ENCODE measurements at regions not wholly inside any gene's neighbourhood (a gene's known extent, or its start where the extent isn't known, plus 50 kb on each side); places are given as distances from the start of the nearest gene placed in this dataset.

DNA sequence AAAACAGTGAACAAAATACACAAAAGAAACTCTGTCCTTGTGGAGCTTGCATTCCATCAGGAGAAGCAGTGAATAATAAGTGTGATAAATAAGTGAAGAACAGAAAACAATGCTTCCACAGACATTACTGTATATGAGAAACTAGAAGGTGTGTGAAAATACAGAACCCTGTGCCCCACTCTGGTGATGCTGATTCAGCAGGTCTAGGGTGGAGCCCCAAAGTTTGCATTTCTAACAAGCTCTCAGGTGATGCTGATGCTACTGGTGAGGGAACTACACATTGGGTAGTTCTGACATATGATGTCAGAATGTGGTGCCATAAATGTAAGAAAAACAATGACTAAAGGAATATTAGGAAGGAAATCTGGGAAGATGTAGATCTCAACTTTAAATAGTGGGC lies 601.4 kb upstream of the BTBD3 start:
- no peaks in the 10 kb centered on the region for H3K23me2 ChIP-seq (ENCODE audit: low read depth, low read length)
- no peak overlapping the region for H2BK20ac ChIP-seq (ENCODE audit: low read length)
- H3K56ac ChIP-seq (replicated peaks; ENCODE audit: insufficient read length, low read depth, low read length), result no peak overlapping the region
- H4K5ac ChIP-seq (ENCODE audit: insufficient read length, low read depth, low read length), result no peak overlapping the region
- H2BK15ac ChIP-seq (ENCODE audit: low read length), result no peak overlapping the region
- H2BK120ac ChIP-seq (replicated peaks; ENCODE audit: low read depth, low read length), result no peak overlapping the region
- no peak overlapping the region for H4K91ac ChIP-seq (replicated peaks; ENCODE audit: insufficient read length, low read length)
- ChIA-PET POLR2A (ENCODE audit: partially characterized antibody) (no interaction called here), CTCF (ENCODE audit: partially characterized antibody) (no interaction called here)
- no peaks in the 10 kb centered on the region for H3K9me3 ChIP-seq (ENCODE audit: insufficient read depth in 2 of 2, low read depth in 1 of 2, low read length in 1 of 2)
- H4K8ac ChIP-seq (ENCODE audit: extremely low read depth, insufficient read depth, low read length), result no peak overlapping the region
- H3K27me3 ChIP-seq (replicated peaks in 1 of 4; ENCODE audit: control insufficient read depth in 3 of 4, extremely low read depth in 1 of 4, insufficient read depth in 3 of 4, low read length in 3 of 4), result no peaks in the 10 kb centered on the region
- no peaks in the 10 kb centered on the region for H3K4me1 ChIP-seq (replicated peaks in 1 of 4; ENCODE audit: control insufficient read depth in 3 of 4, insufficient read depth in 4 of 4, low read length in 3 of 4)
- H4K20me1 ChIP-seq (replicated peaks in 1 of 2; ENCODE audit: control insufficient read depth in 1 of 2, insufficient read depth in 2 of 2, low read length in 2 of 2), result no peaks in the 10 kb centered on the region
- no peak for DNase-seq (ENCODE audit: low read depth in 1 of 2, low spot score in 2 of 2)
- no peak overlapping the region for H3K4me3 ChIP-seq (ENCODE audit: extremely low read depth in 1 of 4, insufficient read depth in 2 of 4, low read depth in 3 of 4, low read length in 4 of 4)
- no peaks in the 10 kb centered on the region for H3K79me1 ChIP-seq (ENCODE audit: low read depth, low read length)
- no peak overlapping the region for H2BK12ac ChIP-seq (ENCODE audit: low read depth, low read length)
- H3K4ac ChIP-seq (replicated peaks; ENCODE audit: insufficient read length, low read depth, low read length), result no peak overlapping the region
- H3K9ac ChIP-seq (replicated peaks in 1 of 4; ENCODE audit: extremely low read depth in 1 of 4, low read depth in 3 of 4, low read length in 3 of 4), result no peak overlapping the region
- no peak overlapping the region for H3K4me2 ChIP-seq (ENCODE audit: insufficient read depth in 1 of 2, low read depth in 2 of 2, low read length in 2 of 2)
- H2AK5ac ChIP-seq (ENCODE audit: low read depth, low read length), result no peak overlapping the region
- H2BK5ac ChIP-seq (ENCODE audit: low read depth, low read length), result no peak overlapping the region
- no peak overlapping the region for H3K14ac ChIP-seq (ENCODE audit: insufficient read length)
- H3K36me3 ChIP-seq (ENCODE audit: control insufficient read depth in 2 of 4, insufficient read depth in 4 of 4, low read length in 3 of 4), result no peaks in the 10 kb centered on the region
- H3K79me2 ChIP-seq (ENCODE audit: control insufficient read depth in 1 of 2, insufficient read depth in 2 of 2, low read length in 2 of 2), result no peaks in the 10 kb centered on the region
- no peak for FAIRE-seq
- H3K27ac ChIP-seq (ENCODE audit: low read depth, low read length), result no peak overlapping the region
- H3K23ac ChIP-seq (ENCODE audit: insufficient read length), result no peak overlapping the region
- H2AFZ ChIP-seq (ENCODE audit: low read length), result no peak overlapping the region
- H3K18ac ChIP-seq (ENCODE audit: extremely low read depth, low read length), result no peak overlapping the region
- no peak for TF ChIP-seq POLR2AphosphoS5 (IDR thresholded peaks at IDR 0.05; ENCODE audit: low read depth, low read length)
- TF ChIP-seq RBBP5 (IDR thresholded peaks at IDR 0.05; ENCODE audit: borderline replicate concordance, low read depth, low read length), result no peak
- no peak for TF ChIP-seq TEAD4 (IDR thresholded peaks at IDR 0.05; ENCODE audit: low read depth, low read length)
- no peak for TF ChIP-seq CBX5 (IDR thresholded peaks at IDR 0.05; ENCODE audit: low read depth, low read length)
- TF ChIP-seq ASH2L (IDR thresholded peaks at IDR 0.05; ENCODE audit: low read length), result no peak
- TF ChIP-seq SAP30 (IDR thresholded peaks at IDR 0.05; ENCODE audit: insufficient read depth, insufficient replicate concordance, low read length), result no peak
- no peak for TF ChIP-seq TAF7 (optimal IDR thresholded peaks at IDR 0.05; ENCODE audit: borderline replicate concordance, low read depth, low read length)
- TF ChIP-seq EGR1 (IDR thresholded peaks at IDR 0.05; ENCODE audit: borderline replicate concordance, low read depth, low read length), result no peak
- TF ChIP-seq, protein P1, sequence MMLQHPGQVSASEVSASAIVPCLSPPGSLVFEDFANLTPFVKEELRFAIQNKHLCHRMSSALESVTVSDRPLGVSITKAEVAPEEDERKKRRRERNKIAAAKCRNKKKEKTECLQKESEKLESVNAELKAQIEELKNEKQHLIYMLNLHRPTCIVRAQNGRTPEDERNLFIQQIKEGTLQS (IDR thresholded peaks at IDR 0.05; ENCODE audit: insufficient read depth, low read depth, low read length), result no peak
- TF ChIP-seq TBP (IDR thresholded peaks at IDR 0.05; ENCODE audit: low read depth, low read length), result no peak

All from H1 (cell line).